AG08395 (cell line): ENCODE measurements at regions not wholly inside any gene's neighbourhood (a gene's known extent, or its start where the extent isn't known, plus 50 kb on each side); places are given as distances from the start of the nearest gene placed in this dataset.
A peak's percentile ranks its signal among the peaks of the same experiment; 100 is the strongest.

Source experiments
- DNase-seq: peaks from one replicate; pipeline ENCODE4 v3.0.0; 2012; ENCODE audit warnings: mixed read lengths, low spot score

- no peak for DNase-seq
Observed at GRCh38 chr2:33877348-33878016, 278.4 kb upstream of the FAM98A start.

- DNase-seq: no peak
Observed at GRCh38 chr2:33873076-33873605, 274.0 kb upstream of the FAM98A start.

GRCh38 chr2:33859811-33860461 is 260.8 kb upstream of the FAM98A start:
- no peak for DNase-seq

- no peak for DNase-seq
Observed at GRCh38 chr2:33859176-33859575, 260.1 kb upstream of the FAM98A start.

- no peak for DNase-seq
Observed at GRCh38 chr2:33848486-33848885, 249.4 kb upstream of the FAM98A start.

- DNase-seq: no peak
Observed at GRCh38 chr2:33839791-33840190, 240.7 kb upstream of the FAM98A start.

GRCh38 chr2:33836628-33837027 is 237.5 kb upstream of the FAM98A start:
- no peak for DNase-seq

- no peak for DNase-seq
Observed at GRCh38 chr2:33835911-33836310, 236.8 kb upstream of the FAM98A start.

GRCh38 chr2:33822964-33823363 is 223.9 kb upstream of the FAM98A start:
- no peak for DNase-seq

GRCh38 chr2:33812707-33813106 is 213.6 kb upstream of the FAM98A start:
- DNase-seq: no peak

- DNase-seq: peak; percentile 3
Observed at GRCh38 chr2:33810046-33810835, 211.1 kb upstream of the FAM98A start.

- no peak for DNase-seq
Observed at GRCh38 chr2:33806041-33806440, 206.9 kb upstream of the FAM98A start.

- DNase-seq: no peak
Observed at GRCh38 chr2:33804155-33804554, 205.1 kb upstream of the FAM98A start.

GRCh38 chr2:33796511-33796910 is 197.4 kb upstream of the FAM98A start:
- no peak for DNase-seq

GRCh38 chr2:33791625-33792024 is 192.5 kb upstream of the FAM98A start:
- DNase-seq: peak; percentile 6

- peak; percentile 6 for DNase-seq
Observed at GRCh38 chr2:33788044-33788443, 188.9 kb upstream of the FAM98A start.

GRCh38 chr2:33786881-33787280 is 187.8 kb upstream of the FAM98A start:
- no peak for DNase-seq

GRCh38 chr2:33785201-33786106 is 186.4 kb upstream of the FAM98A start:
- DNase-seq: no peak

- DNase-seq: no peak
Observed at GRCh38 chr2:33784488-33784887, 185.4 kb upstream of the FAM98A start.

GRCh38 chr2:33782395-33783230 is 183.5 kb upstream of the FAM98A start:
- no peak for DNase-seq

- DNase-seq: no peak
Observed at GRCh38 chr2:33777786-33778185, 178.7 kb upstream of the FAM98A start.
